CD4-positive, alpha-beta T cell (primary cell): ENCODE measurements at regions not wholly inside any gene's neighbourhood (a gene's known extent, or its start where the extent isn't known, plus 50 kb on each side); places are given as distances from the start of the nearest gene placed in this dataset.

Source experiments
- ATAC-seq: fragments of 200-7000 bp; cut with Tn5 transposase; one replicate; pipeline ENCODE4 v1.10.0; 2022; ENCODE audit warnings: mild to moderate bottlenecking; ENCODE audit not compliant: poor library complexity
- CTCF ChIA-PET: fragments of 350-600 bp; sonication (Branson Sonifier 250); formaldehyde crosslinking; loops from one replicate; lab custom pipeline; 2021; ENCODE audit warnings: antibody characterized with exemption, inconsistent platforms; lab: Charles Lee
- POLR2A ChIA-PET: fragments of 350-600 bp; sonication (Branson Sonifier 250); formaldehyde crosslinking; loops from one replicate; lab custom pipeline; 2021; ENCODE audit warnings: antibody characterized with exemption, inconsistent platforms; lab: Charles Lee
- DNase-seq, 14 experiments: peaks; one replicate each; pipeline ENCODE4 v3.0.0-alpha.2; 2013 to 2020; ENCODE audit warnings: mixed read lengths in 2 of 14
- H3K27ac ChIP-seq, 2 donors: one replicate each; pipeline versions ENCODE4 v1.5.1 to v1.7.0; 2013; ENCODE audit warnings: low read length in 2 of 2, low read depth in 1 of 2, mild to moderate bottlenecking in 1 of 2
- H3K27me3 ChIP-seq, 2 experiments: 1 replicate in 1 of 2; 2 replicates in 1 of 2; pipeline versions ENCODE4 v1.6.1 to v1.7.0; 2013; ENCODE audit warnings: low read length in 2 of 2, control low read depth in 1 of 2, mild to moderate bottlenecking in 1 of 2, moderate library complexity in 1 of 2; ENCODE audit not compliant: insufficient read depth in 2 of 2, control insufficient read depth in 1 of 2
- H3K36me3 ChIP-seq: one replicate; pipeline ENCODE4 v1.6.1; 2013; ENCODE audit warnings: low read length, control low read depth; ENCODE audit not compliant: insufficient read depth
- H3K4me1 ChIP-seq: one replicate; pipeline ENCODE4 v1.6.1; 2013; ENCODE audit warnings: low read length, control low read depth; ENCODE audit not compliant: insufficient read depth
- H3K4me3 ChIP-seq: one replicate; pipeline ENCODE4 v1.5.1; 2013; ENCODE audit warnings: mild to moderate bottlenecking, low read length, moderate library complexity
- H3K9me3 ChIP-seq, 2 experiments: 1 replicate in 1 of 2; 2 replicates in 1 of 2; pipeline versions ENCODE4 v1.6.1 to v1.7.0; 2013; ENCODE audit warnings: low read length in 2 of 2, mild to moderate bottlenecking in 2 of 2, control low read depth in 1 of 2, moderate library complexity in 1 of 2; ENCODE audit not compliant: control insufficient read depth in 1 of 2, insufficient read depth in 1 of 2
- H3K27ac Mint-ChIP-seq: one replicate; pipeline ENCODE4 v1.8.0; 2020; ENCODE audit warnings: mixed read lengths
- H3K27me3 Mint-ChIP-seq: one replicate; pipeline ENCODE4 v1.8.0; 2021; ENCODE audit warnings: mixed read lengths
- H3K36me3 Mint-ChIP-seq: one replicate; pipeline ENCODE4 v1.8.0; 2021; ENCODE audit warnings: low read depth, mixed read lengths
- H3K4me1 Mint-ChIP-seq: one replicate; pipeline ENCODE4 v1.8.0; 2021; ENCODE audit warnings: low read depth, mixed read lengths
- H3K4me3 Mint-ChIP-seq: one replicate; pipeline ENCODE4 v1.8.0; 2020; ENCODE audit warnings: mild to moderate bottlenecking, mixed read lengths
- H3K9me3 Mint-ChIP-seq: one replicate; pipeline ENCODE4 v1.8.0; 2020; ENCODE audit warnings: mixed read lengths
- intact Hi-C, 2 experiments: fragments of 100-400 bp; cut with DNase I in 1 of 2; cut with micrococcal nuclease in 1 of 2; formaldehyde crosslinking; loops; one replicate each; pipeline versions ENCODE4 v1.15.1 to v1.9.0; 2023 to 2025; cut with DNase I, micrococcal nuclease
- TF ChIP-seq, protein P1 (sequence below): fragments of 200-600 bp; IDR thresholded peaks from one replicate; pipeline ENCODE4 v1.8.0; 2022; ENCODE audit warnings: antibody characterized with exemption, mild to moderate bottlenecking

DNA sequence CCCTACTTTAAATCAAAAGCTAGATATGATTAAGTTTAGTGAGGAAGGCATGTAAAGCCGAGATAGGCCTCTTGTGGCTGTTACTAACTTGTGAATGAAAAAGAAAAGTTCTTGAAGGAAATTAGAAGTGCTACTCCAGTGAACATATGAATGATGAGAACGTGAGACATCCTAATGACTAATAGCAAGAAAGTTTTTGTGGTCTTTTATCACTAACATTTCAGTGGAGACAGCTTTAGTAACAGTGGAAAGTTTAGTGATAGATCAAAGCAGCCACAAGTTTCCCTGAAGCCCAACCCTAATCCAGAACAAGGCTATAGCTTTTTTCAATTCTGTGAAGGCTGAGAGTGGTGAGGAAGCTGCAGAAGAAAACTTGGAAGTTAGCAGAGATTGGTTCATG, 73.6 kb upstream of the LRRC8B start:
- Histone ChIP-seq H3K4me1 (no peaks in the 10 kb centered on the region), H3K27ac (no peak overlapping the region), H3K4me3 (no peak overlapping the region), H3K27me3 (peaks cover 0 to 7% of the 10 kb centered on the region in 2 experiments), H3K9me3 (no peaks in the 10 kb centered on the region), H3K36me3 (no peaks in the 10 kb centered on the region)
- H3K27me3 Mint-ChIP-seq = no peaks in the 10 kb centered on the region
- TF ChIP-seq, protein P1, sequence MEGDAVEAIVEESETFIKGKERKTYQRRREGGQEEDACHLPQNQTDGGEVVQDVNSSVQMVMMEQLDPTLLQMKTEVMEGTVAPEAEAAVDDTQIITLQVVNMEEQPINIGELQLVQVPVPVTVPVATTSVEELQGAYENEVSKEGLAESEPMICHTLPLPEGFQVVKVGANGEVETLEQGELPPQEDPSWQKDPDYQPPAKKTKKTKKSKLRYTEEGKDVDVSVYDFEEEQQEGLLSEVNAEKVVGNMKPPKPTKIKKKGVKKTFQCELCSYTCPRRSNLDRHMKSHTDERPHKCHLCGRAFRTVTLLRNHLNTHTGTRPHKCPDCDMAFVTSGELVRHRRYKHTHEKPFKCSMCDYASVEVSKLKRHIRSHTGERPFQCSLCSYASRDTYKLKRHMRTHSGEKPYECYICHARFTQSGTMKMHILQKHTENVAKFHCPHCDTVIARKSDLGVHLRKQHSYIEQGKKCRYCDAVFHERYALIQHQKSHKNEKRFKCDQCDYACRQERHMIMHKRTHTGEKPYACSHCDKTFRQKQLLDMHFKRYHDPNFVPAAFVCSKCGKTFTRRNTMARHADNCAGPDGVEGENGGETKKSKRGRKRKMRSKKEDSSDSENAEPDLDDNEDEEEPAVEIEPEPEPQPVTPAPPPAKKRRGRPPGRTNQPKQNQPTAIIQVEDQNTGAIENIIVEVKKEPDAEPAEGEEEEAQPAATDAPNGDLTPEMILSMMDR = no peak
- peaks cover 9% of the 10 kb centered on the region for H3K4me1 Mint-ChIP-seq
- H3K36me3 Mint-ChIP-seq = no peaks in the 10 kb centered on the region
- H3K27ac Mint-ChIP-seq = no peak overlapping the region
- ATAC-seq = peak; percentile 36
- intact Hi-C loops = loop anchor here in 1 of 2 experiments (10.0 kb wide), 1 partner anchor 516 kb away; no protein-coding TSS in a partner anchor
- peak in 1 of 14 experiments; percentile 13 for DNase-seq
- POLR2A ChIA-PET = no interaction called here
- CTCF ChIA-PET = interaction anchor here (1.1 to 1.7 kb wide), 3 partner anchors 365 to 478 kb away, joined by 3 to 7 read pairs (median 4); no protein-coding TSS in a partner anchor
- no peaks in the 10 kb centered on the region for H3K9me3 Mint-ChIP-seq
- H3K4me3 Mint-ChIP-seq = no peak overlapping the region

DNA sequence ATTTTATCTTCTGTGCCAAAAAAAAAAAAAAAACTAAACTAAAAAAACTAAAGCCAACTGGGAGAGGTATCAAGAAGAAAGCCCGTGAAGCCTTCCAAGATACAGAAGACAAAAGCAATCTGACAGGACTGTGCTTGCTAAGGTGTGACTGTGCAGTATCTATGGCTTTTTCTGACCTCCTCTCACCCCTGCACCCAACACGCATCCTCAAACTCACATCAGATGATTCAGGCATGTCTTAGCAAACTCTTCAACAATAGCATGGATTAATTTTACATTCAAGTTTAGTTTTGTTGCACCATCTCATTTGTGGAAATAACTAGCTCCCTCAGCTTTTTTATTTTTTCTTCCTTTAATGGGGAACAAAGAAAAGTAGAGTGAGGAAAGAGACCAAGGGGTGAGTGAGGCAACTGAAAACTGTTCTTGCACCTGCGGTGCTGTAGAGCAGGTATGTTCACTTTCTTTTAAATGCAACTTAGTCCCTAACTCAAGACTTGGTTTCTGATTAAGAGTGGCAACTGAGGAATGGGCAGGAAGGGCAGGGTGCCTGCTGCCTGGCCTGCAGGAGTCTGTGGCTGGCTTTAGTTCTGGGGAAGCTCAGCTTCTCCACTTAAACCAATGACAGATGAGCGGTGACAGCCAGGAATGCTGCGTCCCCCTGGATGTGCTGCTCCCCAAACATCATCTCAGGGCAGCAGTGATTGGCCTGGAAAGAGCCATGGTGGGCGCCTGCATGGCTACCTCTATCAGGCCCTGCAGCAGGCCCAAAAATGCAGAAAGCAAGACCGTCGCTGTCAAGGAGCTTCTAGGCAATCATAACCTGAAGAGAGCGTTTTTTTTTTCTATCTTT, 71.3 kb upstream of the LRRC8B start:
- no peaks in the 10 kb centered on the region for H3K36me3 ChIP-seq
- intact Hi-C loops = loop anchor here in 1 of 2 experiments (10.0 kb wide), 1 partner anchor 519 kb away; no protein-coding TSS in a partner anchor
- H3K4me3 Mint-ChIP-seq = no peak overlapping the region
- CTCF ChIA-PET = interaction anchor here (0.8 to 1.2 kb wide), 5 partner anchors 95 to 480 kb away, joined by 3 to 5 read pairs (median 3); no protein-coding TSS in a partner anchor
- no peaks in the 10 kb centered on the region for H3K4me1 ChIP-seq
- H3K9me3 Mint-ChIP-seq = no peaks in the 10 kb centered on the region
- POLR2A ChIA-PET = interaction anchor here (1.3 kb wide), 1 partner anchor 368 kb away, joined by 4 read pairs; no protein-coding TSS in a partner anchor
- H3K4me3 ChIP-seq = no peak overlapping the region
- no peaks in the 10 kb centered on the region for H3K27me3 ChIP-seq
- TF ChIP-seq, protein P1 = no peak
- H3K36me3 Mint-ChIP-seq = no peaks in the 10 kb centered on the region
- no peak for ATAC-seq
- H3K27ac ChIP-seq = no peak overlapping the region
- H3K27me3 Mint-ChIP-seq = no peaks in the 10 kb centered on the region
- peaks cover 9% of the 10 kb centered on the region for H3K4me1 Mint-ChIP-seq
- no peaks in the 10 kb centered on the region for H3K9me3 ChIP-seq
- no peak for DNase-seq
- H3K27ac Mint-ChIP-seq = no peak overlapping the region

DNA sequence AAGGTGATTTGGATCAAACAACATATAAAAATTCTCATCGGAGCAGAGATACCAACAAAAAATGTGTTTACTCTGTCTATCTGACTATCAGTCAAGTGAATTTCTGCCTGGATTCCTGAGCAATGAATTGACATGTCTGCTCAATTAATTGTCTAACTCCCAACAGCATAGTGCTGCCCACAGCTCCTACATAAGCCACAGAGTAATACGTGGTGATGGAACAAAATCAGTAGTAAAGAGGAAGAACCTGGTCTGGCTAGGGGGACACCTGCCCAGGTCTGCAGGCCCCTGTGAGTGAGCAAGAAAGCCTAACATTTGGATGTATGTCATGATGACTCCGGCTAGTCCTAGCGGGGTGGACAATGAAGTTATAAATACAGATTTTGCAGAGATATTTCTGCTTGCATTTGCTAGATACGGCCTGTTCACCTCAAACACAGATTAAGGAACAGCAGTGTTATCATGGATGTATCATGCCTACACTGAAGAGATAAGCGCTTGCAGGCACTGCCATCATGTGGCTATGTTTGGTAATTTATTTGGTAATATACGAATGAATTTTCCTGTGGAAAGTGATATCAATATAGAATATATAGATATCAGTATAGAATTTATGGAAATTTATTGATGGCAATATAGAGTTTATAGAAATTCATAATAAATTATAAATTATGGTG, 69.6 kb upstream of the LRRC8B start:
- H3K27me3 ChIP-seq = no peaks in the 10 kb centered on the region
- H3K4me3 ChIP-seq = no peak overlapping the region
- CTCF ChIA-PET = interaction anchor here (1.5 to 3.5 kb wide), 3 partner anchors 369 to 481 kb away, joined by 4 to 13 read pairs (median 10); no protein-coding TSS in a partner anchor
- H3K4me1 Mint-ChIP-seq = peaks cover 9% of the 10 kb centered on the region
- ATAC-seq = peak; percentile 96
- H3K36me3 Mint-ChIP-seq = no peaks in the 10 kb centered on the region
- H3K4me1 ChIP-seq = no peaks in the 10 kb centered on the region
- H3K9me3 ChIP-seq = no peaks in the 10 kb centered on the region
- H3K27ac Mint-ChIP-seq = no peak overlapping the region
- peak; percentile 37 to 80 (median 51) for DNase-seq
- H3K9me3 Mint-ChIP-seq = no peaks in the 10 kb centered on the region
- TF ChIP-seq, protein P1 = peak; percentile 84
- H3K36me3 ChIP-seq = no peaks in the 10 kb centered on the region
- H3K27ac ChIP-seq = no peak overlapping the region
- intact Hi-C loops = loop anchor here (1.0 to 10.0 kb wide), 9 partner anchors 97 to 520 kb away; no protein-coding TSS in a partner anchor
- POLR2A ChIA-PET = interaction anchor here (1.0 kb wide), 1 partner anchor 455 kb away, joined by 3 read pairs; no protein-coding TSS in a partner anchor
- H3K4me3 Mint-ChIP-seq = no peak overlapping the region
- H3K27me3 Mint-ChIP-seq = peaks cover 4% of the 10 kb centered on the region
